K562 (cell line): ENCODE measurements at regions not wholly inside any gene's neighbourhood (a gene's known extent, or its start where the extent isn't known, plus 50 kb on each side); places are given as distances from the start of the nearest gene placed in this dataset.

Experiments used
- FOXK2 ChIP-seq, 2 experiments: fragments of 450-650 bp; IDR thresholded peaks in 1 of 2; conservative IDR thresholded peaks in 1 of 2; 2 replicates each; pipeline ENCODE4 v1.6.1; 2016; ENCODE audit warnings: low read depth in 2 of 2, mild to moderate bottlenecking in 1 of 2
- GATAD2A ChIP-seq: fragments of 450-650 bp; IDR thresholded peaks from 2 replicates; pipeline ENCODE4 v1.6.1; 2017
- HDAC2 ChIP-seq: fragments of 450-650 bp; IDR thresholded peaks from 2 replicates; pipeline ENCODE4 v1.6.1; 2016; ENCODE audit warnings: mild to moderate bottlenecking
- MTA3 ChIP-seq: fragments of 450-650 bp; formaldehyde crosslinking; IDR thresholded peaks from 2 replicates; pipeline ENCODE4 v1.6.1; 2017; ENCODE audit warnings: mild to moderate bottlenecking, borderline replicate concordance
- NR4A1 ChIP-seq, 2 experiments: fragments of 250-450 bp in 1 of 2; fragments of 450-650 bp in 1 of 2; sonication (Bioruptor Pico) in 1 of 2; IDR thresholded peaks; 2 replicates each; pipeline versions ENCODE4 v1.4.0 to v1.6.1; 2016 to 2020; ENCODE audit warnings: mild to moderate bottlenecking in 2 of 2, missing compliant biosample characterization in 1 of 2, missing genetic modification characterization in 1 of 2, moderate library complexity in 1 of 2
- REST ChIP-seq, 2 experiments: fragments of 450-650 bp; formaldehyde crosslinking in 1 of 2; IDR thresholded peaks; 2 replicates each; pipeline versions ENCODE4 v1.4.0 to v1.6.1; 2014 to 2020; ENCODE audit warnings: mild to moderate bottlenecking in 2 of 2, borderline replicate concordance in 1 of 2, low read depth in 1 of 2
- TCF15 ChIP-seq: fragments of 250-450 bp; sonication (Bioruptor Pico); IDR thresholded peaks from 2 replicates; pipeline ENCODE4 v1.8.0; 2022; ENCODE audit warnings: moderate library complexity, mild to moderate bottlenecking, inconsistent platforms
- TF ChIP-seq, protein P1 (sequence below), 3 experiments: IDR thresholded peaks in 2 of 3; conservative IDR thresholded peaks in 1 of 3; 2 replicates each; pipeline ENCODE4 v1.5.1; 2011 to 2012; ENCODE audit warnings: low read length in 3 of 3, mild to moderate bottlenecking in 3 of 3, control low read depth in 2 of 3, improper control_type of control experiment in 1 of 3, inconsistent platforms in 1 of 3, low read depth in 1 of 3, mixed read lengths in 1 of 3, moderate library complexity in 1 of 3; ENCODE audit not compliant: insufficient read depth in 2 of 3

DNA sequence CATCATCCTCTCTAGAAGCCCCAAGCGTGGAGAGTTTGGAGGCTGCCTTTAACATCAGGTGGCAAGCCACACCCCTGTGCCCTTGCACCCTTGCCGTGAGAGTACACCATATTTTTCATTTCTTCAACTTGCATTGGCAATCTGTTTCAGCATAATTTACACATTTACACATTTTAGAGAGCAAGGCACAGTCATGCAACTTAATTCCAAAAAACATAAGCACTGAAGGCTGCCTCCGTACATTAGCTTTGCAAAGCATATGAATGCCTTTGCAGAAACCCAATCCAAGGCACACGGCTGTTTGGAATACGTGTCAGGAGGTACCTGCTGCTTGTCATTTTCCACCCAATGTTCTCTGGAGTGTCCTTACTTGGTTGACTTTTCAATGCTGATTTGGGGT lies 833.1 kb downstream of the VRK1 start:
- TF ChIP-seq GATAD2A (no peak), FOXK2 (conservative IDR thresholded peaks at IDR 0.05 in 1 of 2, IDR thresholded peaks at IDR 0.05 in 1 of 2; ENCODE audit: low read depth in 2 of 2) (no peak), TCF15 (CRISPR knock-in tag) (no peak), MTA3 (no peak), HDAC2 (no peak), NR4A1 (CRISPR knock-in tag; IDR thresholded peaks at IDR 0.05) (no peak), NR4A1 (tag; IDR thresholded peaks at IDR 0.05) (no peak), REST (IDR thresholded peaks at IDR 0.05; ENCODE audit: borderline replicate concordance) (no peak), REST (CRISPR knock-in tag; IDR thresholded peaks at IDR 0.05; ENCODE audit: low read depth) (no peak)
- TF ChIP-seq, protein P1, sequence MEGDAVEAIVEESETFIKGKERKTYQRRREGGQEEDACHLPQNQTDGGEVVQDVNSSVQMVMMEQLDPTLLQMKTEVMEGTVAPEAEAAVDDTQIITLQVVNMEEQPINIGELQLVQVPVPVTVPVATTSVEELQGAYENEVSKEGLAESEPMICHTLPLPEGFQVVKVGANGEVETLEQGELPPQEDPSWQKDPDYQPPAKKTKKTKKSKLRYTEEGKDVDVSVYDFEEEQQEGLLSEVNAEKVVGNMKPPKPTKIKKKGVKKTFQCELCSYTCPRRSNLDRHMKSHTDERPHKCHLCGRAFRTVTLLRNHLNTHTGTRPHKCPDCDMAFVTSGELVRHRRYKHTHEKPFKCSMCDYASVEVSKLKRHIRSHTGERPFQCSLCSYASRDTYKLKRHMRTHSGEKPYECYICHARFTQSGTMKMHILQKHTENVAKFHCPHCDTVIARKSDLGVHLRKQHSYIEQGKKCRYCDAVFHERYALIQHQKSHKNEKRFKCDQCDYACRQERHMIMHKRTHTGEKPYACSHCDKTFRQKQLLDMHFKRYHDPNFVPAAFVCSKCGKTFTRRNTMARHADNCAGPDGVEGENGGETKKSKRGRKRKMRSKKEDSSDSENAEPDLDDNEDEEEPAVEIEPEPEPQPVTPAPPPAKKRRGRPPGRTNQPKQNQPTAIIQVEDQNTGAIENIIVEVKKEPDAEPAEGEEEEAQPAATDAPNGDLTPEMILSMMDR (IDR thresholded peaks at IDR 0.05 in 2 of 3, conservative IDR thresholded peaks at IDR 0.05 in 1 of 3; ENCODE audit: insufficient read depth in 2 of 3, low read depth in 1 of 3, low read length in 3 of 3): no peak
